GM12878 (cell line): ENCODE measurements at regions not wholly inside any gene's neighbourhood (a gene's known extent, or its start where the extent isn't known, plus 50 kb on each side); places are given as distances from the start of the nearest gene placed in this dataset.

Source experiments
- ATAC-seq: fragments of 200-7000 bp; cut with Tn5 transposase; 3 replicates; pipeline ENCODE4 v1.9.1; 2020; ENCODE audit warnings: mild to moderate bottlenecking, moderate library complexity
- BruUV-seq: library from RNA; stranded (reverse); fragments of 400-500 nt; replicated peaks from 2 replicates; lab custom pipeline; 2021; lab: Mats Ljungman, UMichigan
- CTCF ChIA-PET: fragments of 300-600 bp; sonication (Branson Sonifier 250); formaldehyde crosslinking; extraction: SDS; loops from one replicate; lab custom pipeline; 2021; ENCODE audit warnings: inconsistent platforms; lab: Yijun Ruan, JAX
- POLR2A ChIA-PET: fragments of 350-600 bp; formaldehyde crosslinking; extraction: SDS; loops from one replicate; lab custom pipeline; 2021; ENCODE audit warnings: inconsistent platforms; lab: Charles Lee
- RAD21 ChIA-PET: fragments of 300-600 bp; sonication (Branson Sonifier 250); formaldehyde crosslinking; loops from one replicate; lab custom pipeline; 2023; ENCODE audit warnings: antibody characterized with exemption; ENCODE audit not compliant: unreplicated experiment; lab: Charles Lee
- SMC1A ChIA-PET: fragments of 300-600 bp; sonication (Branson Sonifier 250); formaldehyde crosslinking; loops from one replicate; lab custom pipeline; 2023; ENCODE audit not compliant: unreplicated experiment, uncharacterized antibody; lab: Charles Lee
- DNase-seq: peaks from one replicate; pipeline ENCODE4 v3.0.0-alpha.2; 2011; ENCODE audit warnings: low read depth, low spot score
- FAIRE-seq: peaks from 3 replicates; lab custom pipeline; 2011; peaks lifted over from hg19 to GRCh38; lab: Jason Lieb, UNC
- H2AFZ ChIP-seq: 2 replicates; pipeline ENCODE4 v1.6.0; 2011; ENCODE audit warnings: low read depth, low read length, control low read depth; ENCODE audit not compliant: control insufficient read depth
- H3K27ac ChIP-seq: 2 replicates; pipeline ENCODE4 v1.5.1; 2011; ENCODE audit warnings: control low read depth; ENCODE audit not compliant: control insufficient read depth, insufficient read depth
- H3K27me3 ChIP-seq, 2 experiments: replicated peaks in 1 of 2; 2 replicates each; pipeline versions ENCODE4 v1.6.0 to v1.6.1; 2011; ENCODE audit warnings: low read length in 1 of 2; ENCODE audit not compliant: control insufficient read depth in 2 of 2, insufficient read depth in 2 of 2
- H3K36me3 ChIP-seq, 2 experiments: 2 replicates each; pipeline ENCODE4 v1.5.1; 2011; ENCODE audit warnings: low read length in 1 of 2; ENCODE audit not compliant: control insufficient read depth in 2 of 2, insufficient read depth in 2 of 2
- H3K4me1 ChIP-seq: 2 replicates; pipeline ENCODE4 v1.6.1; 2011; ENCODE audit warnings: mild to moderate bottlenecking, low read length, moderate library complexity, mixed read lengths; ENCODE audit not compliant: control insufficient read depth, insufficient read depth
- H3K4me2 ChIP-seq: 2 replicates; pipeline ENCODE4 v1.6.0; 2011; ENCODE audit warnings: control low read depth; ENCODE audit not compliant: control insufficient read depth, insufficient read depth
- H3K4me3 ChIP-seq: fragments of 200-600 bp; sonication (generic); 2 replicates; pipeline ENCODE4 v1.5.1; 2016
- H3K79me2 ChIP-seq: 2 replicates; pipeline ENCODE4 v1.6.0; 2011; ENCODE audit warnings: low read length; ENCODE audit not compliant: control insufficient read depth, insufficient read depth
- H3K9ac ChIP-seq: 2 replicates; pipeline ENCODE4 v1.8.0; 2011; ENCODE audit warnings: low read length, control low read depth, mixed read lengths; ENCODE audit not compliant: control insufficient read depth, insufficient read depth
- H3K9me3 ChIP-seq: replicated peaks from 3 replicates; pipeline ENCODE4 v1.5.1; 2011; ENCODE audit warnings: mild to moderate bottlenecking, low read length; ENCODE audit not compliant: control insufficient read depth, insufficient read depth
- H4K20me1 ChIP-seq: 2 replicates; pipeline ENCODE4 v1.6.0; 2011; ENCODE audit not compliant: control insufficient read depth, insufficient read depth
- ASH2L ChIP-seq: fragments of 300-600, 200-600 bp; sonication (generic); IDR thresholded peaks from 2 replicates; pipeline ENCODE4 v1.6.1; 2017; ENCODE audit warnings: low read depth, mild to moderate bottlenecking, borderline replicate concordance
- CHD1 ChIP-seq: IDR thresholded peaks from 2 replicates; pipeline ENCODE4 v1.6.1; 2012; ENCODE audit warnings: low read depth, low read length, improper control_type of control experiment
- ESRRA ChIP-seq: IDR thresholded peaks from 2 replicates; pipeline ENCODE4 v1.6.1; 2012; ENCODE audit warnings: mild to moderate bottlenecking, low read length, improper control_type of control experiment
- HCFC1 ChIP-seq: fragments of 150-350 bp; IDR thresholded peaks from 2 replicates; pipeline ENCODE4 v1.6.1; 2014; ENCODE audit warnings: low read length
- HSF1 ChIP-seq: fragments of 150-350 bp; IDR thresholded peaks from 2 replicates; pipeline ENCODE4 v1.6.1; 2014; ENCODE audit warnings: mild to moderate bottlenecking, low read depth, low read length
- IKZF2 ChIP-seq, 2 experiments: fragments of 450-650 bp; IDR thresholded peaks; 2 replicates each; pipeline ENCODE4 v1.6.1; 2017; ENCODE audit warnings: mild to moderate bottlenecking in 2 of 2, moderate library complexity in 2 of 2
- LARP7 ChIP-seq: fragments of 450-650 bp; IDR thresholded peaks from 2 replicates; pipeline ENCODE4 v1.6.1; 2017; ENCODE audit warnings: mild to moderate bottlenecking
- MLLT1 ChIP-seq: fragments of 450-650 bp; IDR thresholded peaks from 2 replicates; pipeline ENCODE4 v1.6.1; 2016; ENCODE audit warnings: mild to moderate bottlenecking
- RAD21 ChIP-seq: IDR thresholded peaks from 2 replicates; pipeline ENCODE4 v1.6.1; 2011; ENCODE audit warnings: mild to moderate bottlenecking, low read depth, low read length, moderate library complexity; ENCODE audit not compliant: insufficient read depth
- RBBP5 ChIP-seq: fragments of 200-600 bp; sonication (generic); conservative IDR thresholded peaks from 2 replicates; pipeline ENCODE4 v1.6.1; 2016
- RELB ChIP-seq: fragments of 450-650 bp; IDR thresholded peaks from 2 replicates; pipeline ENCODE4 v1.6.1; 2017; ENCODE audit warnings: low read depth, mild to moderate bottlenecking, moderate library complexity
- SMAD5 ChIP-seq: IDR thresholded peaks from 2 replicates; pipeline ENCODE4 v1.6.1; 2016; ENCODE audit warnings: antibody characterized with exemption, low read depth
- SREBF1 ChIP-seq: IDR thresholded peaks from 2 replicates; pipeline ENCODE4 v1.6.1; 2012; ENCODE audit warnings: mild to moderate bottlenecking, low read length
- TARDBP ChIP-seq: IDR thresholded peaks from 2 replicates; pipeline ENCODE4 v1.6.1; 2016; ENCODE audit warnings: borderline replicate concordance
- TBL1XR1 ChIP-seq: IDR thresholded peaks from 2 replicates; pipeline ENCODE4 v1.6.1; 2012; ENCODE audit warnings: low read depth, low read length, improper control_type of control experiment
- YY1 ChIP-seq: IDR thresholded peaks from 2 replicates; pipeline ENCODE4 v1.6.1; 2011; ENCODE audit warnings: low read depth, mild to moderate bottlenecking, low read length
- ZNF207 ChIP-seq: fragments of 450-650 bp; IDR thresholded peaks from 2 replicates; pipeline ENCODE4 v1.6.1; 2014; ENCODE audit warnings: antibody characterized with exemption, mild to moderate bottlenecking, borderline replicate concordance
- WGBS: methylation state at CpG from one replicate; pipeline ENCODE4 v1.1.6; 2016; ENCODE audit warnings: low lambda C conversion rate; ENCODE audit not compliant: insufficient replicate concordance, insufficient coverage; ENCODE audit errors: missing lambda C conversion rate; 5-methylcytosine and 5-hydroxymethylcytosine counted together
- in situ Hi-C: fragments of 300-500 bp; cut with MboI; formaldehyde crosslinking; loops from 9 replicates; pipeline ENCODE4 v1.14.3; 2018; ENCODE audit warnings: mixed read lengths
- intact Hi-C: fragments of 100-400 bp; cut with micrococcal nuclease; formaldehyde crosslinking; loops from one replicate; pipeline ENCODE4 v1.14.2; 2022; ENCODE audit not compliant: unreplicated experiment

- Histone ChIP-seq H3K9ac (no peak overlapping the region), H3K79me2 (no peaks in the 10 kb centered on the region), H4K20me1 (no peaks in the 10 kb centered on the region), H3K27ac (no peak overlapping the region), H3K4me1 (no peaks in the 10 kb centered on the region), H2AFZ (no peak overlapping the region), H3K36me3 (no peaks in the 10 kb centered on the region), H3K27me3 (no peaks in the 10 kb centered on the region), H3K9me3 (no peaks in the 10 kb centered on the region), H3K4me2 (no peak overlapping the region), H3K4me3 (no peak overlapping the region)
- ChIA-PET CTCF (interaction anchor here (1.3 kb wide), 1 partner anchor 17 kb away, joined by 4 read pairs; no protein-coding TSS in a partner anchor), RAD21 (no interaction called here), SMC1A (no interaction called here), POLR2A (no interaction called here)
- TF ChIP-seq HSF1 = no peak
- TF ChIP-seq SMAD5 = no peak
- no peak for TF ChIP-seq LARP7
- TF ChIP-seq ZNF207 = no peak
- no peak for TF ChIP-seq TARDBP
- no peak for TF ChIP-seq MLLT1
- TF ChIP-seq ESRRA = no peak
- TF ChIP-seq RELB = no peak
- no peak for TF ChIP-seq RBBP5
- no peak for TF ChIP-seq HCFC1
- TF ChIP-seq TBL1XR1 = no peak
- no peak for TF ChIP-seq CHD1
- no peak for TF ChIP-seq SREBF1
- no peak for TF ChIP-seq IKZF2 (IDR thresholded peaks at IDR 0.05)
- no peak for TF ChIP-seq RAD21
- TF ChIP-seq YY1 = no peak
- no peak for TF ChIP-seq ASH2L
- intact Hi-C loops = no loop called here
- DNase-seq (no peak), ATAC-seq (no peak; the same call in 2 of the 3 replicates), FAIRE-seq (no peak)
- no TSS peak for BruUV-seq
- 51% methylated on average over 5 of the region's 6 CpGs for WGBS
- in situ Hi-C loops = no loop called here
These were observed 209.4 kb upstream of the GSE1 start for GRCh38 chr16:85403693-85404092.
